HEK293 (cell line): ENCODE measurements at regions not wholly inside any gene's neighbourhood (a gene's known extent, or its start where the extent isn't known, plus 50 kb on each side); places are given as distances from the start of the nearest gene placed in this dataset.

Experiments used
- CTCF ChIP-seq: fragments of 450-650 bp; formaldehyde crosslinking; IDR thresholded peaks from 2 replicates; pipeline ENCODE4 v1.5.1; 2016; ENCODE audit warnings: missing biosample characterization, missing genetic modification characterization
- KLF9 ChIP-seq: fragments of 450-650 bp; formaldehyde crosslinking; IDR thresholded peaks from 2 replicates; pipeline ENCODE4 v1.5.1; 2016; ENCODE audit warnings: missing biosample characterization, missing genetic modification characterization, low read depth
- TCF7L2 ChIP-seq: IDR thresholded peaks from 2 replicates; pipeline ENCODE4 v1.6.1; 2011; ENCODE audit warnings: low read depth, mild to moderate bottlenecking, inconsistent platforms, low read length, moderate library complexity, borderline replicate concordance
- ZBTB10 ChIP-seq: fragments of 450-650 bp; formaldehyde crosslinking; IDR thresholded peaks from 2 replicates; pipeline ENCODE4 v1.5.1; 2016; ENCODE audit warnings: missing biosample characterization, missing genetic modification characterization
- ZNF146 ChIP-seq: fragments of 450-650 bp; formaldehyde crosslinking; IDR thresholded peaks from 2 replicates; pipeline ENCODE4 v1.5.1; 2016; ENCODE audit warnings: missing biosample characterization, missing genetic modification characterization
- ZNF155 ChIP-seq: fragments of 450-650 bp; formaldehyde crosslinking; IDR thresholded peaks from 2 replicates; pipeline ENCODE4 v1.5.1; 2016; ENCODE audit warnings: missing biosample characterization, missing genetic modification characterization
- ZNF571 ChIP-seq: fragments of 450-650 bp; formaldehyde crosslinking; IDR thresholded peaks from 2 replicates; pipeline ENCODE4 v1.5.0; 2017; ENCODE audit warnings: missing biosample characterization, missing genetic modification characterization
- ZNF747 ChIP-seq: fragments of 450-650 bp; formaldehyde crosslinking; IDR thresholded peaks from 2 replicates; pipeline ENCODE4 v1.5.1; 2016; ENCODE audit warnings: missing biosample characterization, missing genetic modification characterization

GRCh38 chr1:103337779-103338178 lies 187.7 kb upstream of the RNPC3 start:
- TF ChIP-seq CTCF (no peak), ZBTB10 (tag by site-specific recombination) (no peak), ZNF146 (no peak), ZNF747 (no peak), KLF9 (tag by site-specific recombination) (no peak), TCF7L2 (no peak), ZNF571 (no peak), ZNF155 (tag by site-specific recombination) (no peak)
